ENCODE measurements at regions not wholly inside any gene's neighbourhood (a gene's known extent, or its start where the extent isn't known, plus 50 kb on each side); places are given as distances from the start of the nearest gene placed in this dataset.

DNA sequence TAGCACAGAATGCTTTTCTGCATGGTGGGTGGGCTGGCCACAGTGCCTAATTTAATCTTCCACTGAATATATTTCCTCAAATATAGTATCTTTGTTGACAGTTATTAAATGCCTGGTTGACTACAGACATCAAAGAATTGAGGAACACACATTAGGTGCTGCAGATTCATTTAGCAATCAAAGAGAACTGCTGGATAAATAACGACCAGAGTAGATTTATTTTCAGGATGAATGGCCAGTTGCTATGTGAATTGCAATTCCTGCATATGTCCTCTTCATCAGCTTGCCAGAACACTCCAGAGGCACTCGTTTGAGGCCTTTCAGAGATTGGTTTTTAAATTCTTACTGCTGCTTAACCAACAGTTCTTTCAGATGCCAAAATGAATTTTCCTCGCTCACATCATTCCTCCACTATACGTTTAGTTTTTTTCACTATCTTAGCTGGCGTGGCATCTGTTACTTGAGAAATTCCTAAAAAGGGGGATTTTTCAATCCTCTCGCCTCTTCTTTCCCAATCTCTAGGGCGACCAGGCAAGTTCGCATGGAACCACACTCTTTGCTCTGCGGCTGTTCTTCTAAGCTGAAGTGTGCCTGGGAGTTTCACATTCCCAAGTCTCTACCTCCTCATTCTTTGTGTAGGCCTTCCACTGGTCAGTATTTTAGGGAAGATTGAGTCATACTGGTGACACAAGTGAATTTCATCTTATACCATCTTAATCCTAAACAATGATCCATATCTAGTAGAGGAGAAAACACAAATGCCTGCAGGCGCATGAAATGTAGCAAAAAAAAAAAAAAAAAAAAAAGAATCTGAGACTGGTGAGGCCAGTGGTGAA lies 237.1 kb upstream of the NMUR2 start:
- TF ChIP-seq, protein P1, sequence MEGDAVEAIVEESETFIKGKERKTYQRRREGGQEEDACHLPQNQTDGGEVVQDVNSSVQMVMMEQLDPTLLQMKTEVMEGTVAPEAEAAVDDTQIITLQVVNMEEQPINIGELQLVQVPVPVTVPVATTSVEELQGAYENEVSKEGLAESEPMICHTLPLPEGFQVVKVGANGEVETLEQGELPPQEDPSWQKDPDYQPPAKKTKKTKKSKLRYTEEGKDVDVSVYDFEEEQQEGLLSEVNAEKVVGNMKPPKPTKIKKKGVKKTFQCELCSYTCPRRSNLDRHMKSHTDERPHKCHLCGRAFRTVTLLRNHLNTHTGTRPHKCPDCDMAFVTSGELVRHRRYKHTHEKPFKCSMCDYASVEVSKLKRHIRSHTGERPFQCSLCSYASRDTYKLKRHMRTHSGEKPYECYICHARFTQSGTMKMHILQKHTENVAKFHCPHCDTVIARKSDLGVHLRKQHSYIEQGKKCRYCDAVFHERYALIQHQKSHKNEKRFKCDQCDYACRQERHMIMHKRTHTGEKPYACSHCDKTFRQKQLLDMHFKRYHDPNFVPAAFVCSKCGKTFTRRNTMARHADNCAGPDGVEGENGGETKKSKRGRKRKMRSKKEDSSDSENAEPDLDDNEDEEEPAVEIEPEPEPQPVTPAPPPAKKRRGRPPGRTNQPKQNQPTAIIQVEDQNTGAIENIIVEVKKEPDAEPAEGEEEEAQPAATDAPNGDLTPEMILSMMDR (IDR thresholded peaks at IDR 0.05; ENCODE audit: control extremely low read depth in 1 of 3, insufficient read depth in 1 of 3, low read depth in 1 of 3, low read length in 3 of 3), result no peak
- TF ChIP-seq RAD21 (IDR thresholded peaks at IDR 0.05 in 1 of 2, conservative IDR thresholded peaks at IDR 0.05 in 1 of 2; ENCODE audit: low read depth in 2 of 2, low read length in 2 of 2), result no peak
- no peak for TF ChIP-seq YY1 (IDR thresholded peaks at IDR 0.05; ENCODE audit: low read depth, low read length)
- TF ChIP-seq EP300 (IDR thresholded peaks at IDR 0.05; ENCODE audit: borderline replicate concordance in 1 of 2, low read depth in 2 of 2, low read length in 2 of 2), result no peak
- TF ChIP-seq EZH2 (IDR thresholded peaks at IDR 0.05; ENCODE audit: low read depth, low read length, severe bottlenecking), result no peak
- TF ChIP-seq NRF1 (IDR thresholded peaks at IDR 0.05; ENCODE audit: low read depth, low read length), result no peak
- TF ChIP-seq SP2 (IDR thresholded peaks at IDR 0.05; ENCODE audit: low read length), result no peak
- TF ChIP-seq TBP (IDR thresholded peaks at IDR 0.05; ENCODE audit: low read depth, low read length), result no peak
